GM06990 (cell line): ENCODE measurements at regions not wholly inside any gene's neighbourhood (a gene's known extent, or its start where the extent isn't known, plus 50 kb on each side); places are given as distances from the start of the nearest gene placed in this dataset.
"Not testable (repeated sequence)": the region's sequence is repeated elsewhere in the genome, so short reads cannot be mapped to it uniquely, and the experiment has no call there.

Source experiments
- DNase-seq: peaks from one replicate; pipeline ENCODE4 v3.0.0-alpha.2; 2011; ENCODE audit not compliant: insufficient read length; ENCODE audit errors: extremely low read depth
- H3K27me3 ChIP-seq: replicated peaks from 2 replicates; pipeline ENCODE4 v1.6.0; 2011; ENCODE audit warnings: low read length; ENCODE audit not compliant: control insufficient read depth, insufficient read depth
- H3K36me3 ChIP-seq: 2 replicates; pipeline ENCODE4 v1.5.1; 2011; ENCODE audit warnings: low read length; ENCODE audit not compliant: control insufficient read depth, insufficient read depth
- H3K4me3 ChIP-seq: replicated peaks from 2 replicates; pipeline ENCODE4 v1.5.1; 2011; ENCODE audit warnings: low read depth, mild to moderate bottlenecking, control low read depth, low read length
- CTCF ChIP-seq: IDR thresholded peaks from 2 replicates; pipeline ENCODE4 v1.5.1; 2011; ENCODE audit warnings: low read length, control low read depth, mild to moderate bottlenecking, inconsistent platforms; ENCODE audit not compliant: insufficient read depth, poor library complexity, severe bottlenecking

- no peak for DNase-seq
- H3K27me3 ChIP-seq: no peaks in the 10 kb centered on the region
- no peaks in the 10 kb centered on the region for H3K36me3 ChIP-seq
- no peak for TF ChIP-seq CTCF
- no peak overlapping the region for H3K4me3 ChIP-seq
Observed at GRCh38 chr7:113263749-113264148, 145.4 kb upstream of the SMIM30 start.

- DNase-seq, H3K27me3 ChIP-seq, H3K4me3 ChIP-seq, H3K36me3 ChIP-seq: not testable (repeated sequence)
Observed at GRCh38 chr7:113263215-113263742, 144.9 kb upstream of the SMIM30 start.

GRCh38 chr7:113256883-113257531, 138.7 kb upstream of the SMIM30 start:
- DNase-seq: no peak
- H3K36me3 ChIP-seq: no peaks in the 10 kb centered on the region
- no peaks in the 10 kb centered on the region for H3K27me3 ChIP-seq
- no peak overlapping the region for H3K4me3 ChIP-seq
- no peak for TF ChIP-seq CTCF

- H3K27me3 ChIP-seq: no peaks in the 10 kb centered on the region
- no peaks in the 10 kb centered on the region for H3K36me3 ChIP-seq
- DNase-seq: no peak
- no peak for TF ChIP-seq CTCF
- no peak overlapping the region for H3K4me3 ChIP-seq
Observed at GRCh38 chr7:113247198-113247597, 128.8 kb upstream of the SMIM30 start.

GRCh38 chr7:113246738-113247137, 128.4 kb upstream of the SMIM30 start:
- Histone ChIP-seq H3K36me3 (no peaks in the 10 kb centered on the region), H3K4me3 (no peak overlapping the region), H3K27me3 (no peaks in the 10 kb centered on the region)
- DNase-seq: no peak
- no peak for TF ChIP-seq CTCF

- no peak for DNase-seq
- Histone ChIP-seq H3K4me3 (no peak overlapping the region), H3K27me3 (no peaks in the 10 kb centered on the region), H3K36me3 (no peaks in the 10 kb centered on the region)
- TF ChIP-seq CTCF: no peak
Observed at GRCh38 chr7:113232885-113233284, 114.5 kb upstream of the SMIM30 start.
